Brain pericyte (primary cell): ENCODE measurements at regions not wholly inside any gene's neighbourhood (a gene's known extent, or its start where the extent isn't known, plus 50 kb on each side); places are given as distances from the start of the nearest gene placed in this dataset.
"Not testable (repeated sequence)": the region's sequence is repeated elsewhere in the genome, so short reads cannot be mapped to it uniquely, and the experiment has no call there.

Experiments
- DNase-seq: peaks from one replicate; pipeline ENCODE4 v3.0.0-alpha.2; 2012; ENCODE audit warnings: low read depth, low spot score

GRCh38 chr5:87786471-87786870 lies 373.7 kb upstream of the CCNH start:
- DNase-seq = no peak

- DNase-seq = no peak
Measured at GRCh38 chr5:87785554-87786335, 373.0 kb upstream of the CCNH start.

DNA sequence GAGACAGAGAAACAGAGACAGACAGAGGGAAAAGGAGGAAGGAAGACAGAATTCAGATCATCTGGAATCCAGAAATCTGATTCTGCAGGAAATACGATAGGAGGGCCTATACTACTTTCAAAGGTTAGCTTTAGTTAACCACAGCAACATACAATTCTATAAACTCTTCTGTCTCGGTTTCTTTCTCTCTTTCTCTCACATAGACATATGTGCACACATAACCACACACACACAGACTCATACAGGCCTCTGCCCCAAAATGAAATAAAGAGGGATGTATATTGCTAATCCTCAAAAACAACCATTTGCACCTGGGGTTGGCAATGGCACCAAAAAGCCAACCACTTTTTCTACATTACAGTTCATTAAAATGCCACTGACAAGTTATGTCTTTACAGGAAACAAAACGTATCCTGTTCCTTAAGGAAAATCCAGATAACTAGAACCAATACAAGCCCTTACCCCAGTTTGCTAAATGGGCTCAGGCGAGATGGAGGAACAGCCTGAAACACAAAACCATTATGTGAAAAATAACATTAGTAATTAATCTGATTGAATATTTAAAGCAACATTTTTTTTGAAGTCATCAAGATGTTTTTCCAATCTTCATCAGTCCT lies 372.3 kb upstream of the CCNH start:
- no peak for DNase-seq

- DNase-seq = no peak
Measured at GRCh38 chr5:87784311-87784710, 371.6 kb upstream of the CCNH start.

GRCh38 chr5:87782916-87783315 lies 370.2 kb upstream of the CCNH start:
- DNase-seq = no peak

DNA sequence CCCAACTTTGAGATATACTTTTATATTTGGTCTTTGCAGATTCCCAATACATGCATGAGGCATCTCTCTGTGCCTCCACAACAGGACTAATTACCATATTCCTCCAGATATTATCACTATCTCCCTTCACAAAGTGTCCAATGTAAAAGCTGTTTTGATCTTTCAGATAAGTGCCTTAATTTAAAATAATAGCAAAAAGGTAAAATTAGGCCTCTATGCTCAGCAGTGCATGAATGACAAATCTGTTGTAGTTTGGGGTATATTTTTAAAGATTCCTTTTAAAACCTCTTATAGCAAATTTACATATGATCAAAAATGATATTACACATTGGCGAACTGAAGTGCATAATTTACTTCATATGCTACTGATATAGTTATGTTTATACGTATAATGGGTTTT lies 369.2 kb upstream of the CCNH start:
- no peak for DNase-seq

- DNase-seq = peak; percentile 57
Measured at GRCh38 chr5:87780831-87781760, 368.4 kb upstream of the CCNH start.

DNA sequence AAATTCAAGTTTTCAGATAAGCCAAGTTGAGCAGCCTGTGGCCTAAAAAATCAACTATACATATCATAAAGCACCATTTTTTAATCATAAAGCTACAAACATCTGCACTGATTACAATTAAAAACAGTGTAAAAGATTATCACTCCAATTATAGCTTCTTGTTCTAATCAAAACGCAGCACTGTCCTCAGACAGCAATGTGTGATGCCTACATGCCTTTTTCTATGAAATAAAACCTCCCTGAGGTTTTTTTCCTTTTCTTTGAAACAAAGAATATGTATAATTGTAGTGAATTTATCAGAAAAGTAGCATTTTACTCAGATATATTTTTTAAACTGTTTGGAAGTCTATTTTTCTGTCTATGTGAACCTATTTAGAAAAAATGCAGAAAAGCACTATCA lies 366.1 kb upstream of the CCNH start:
- DNase-seq = no peak

DNA sequence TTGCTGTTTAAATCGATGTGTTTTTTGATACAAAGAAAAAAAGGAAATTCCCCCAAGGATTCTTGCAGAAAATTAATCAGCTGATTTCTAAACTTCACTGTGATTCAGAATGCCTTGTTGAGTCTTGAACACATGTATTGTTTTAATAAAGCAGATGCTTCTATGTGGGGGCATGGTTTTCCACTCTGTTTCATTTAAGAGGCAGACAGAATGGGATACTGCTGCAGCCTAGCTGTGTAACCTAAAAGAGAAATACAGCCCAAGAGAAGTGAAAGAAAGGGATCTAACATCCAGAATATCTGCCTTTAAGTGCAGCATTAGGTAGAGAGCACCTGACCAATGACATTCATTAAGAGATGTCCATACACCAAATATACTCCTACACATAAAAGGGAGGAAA lies 365.1 kb upstream of the CCNH start:
- DNase-seq = no peak

DNA sequence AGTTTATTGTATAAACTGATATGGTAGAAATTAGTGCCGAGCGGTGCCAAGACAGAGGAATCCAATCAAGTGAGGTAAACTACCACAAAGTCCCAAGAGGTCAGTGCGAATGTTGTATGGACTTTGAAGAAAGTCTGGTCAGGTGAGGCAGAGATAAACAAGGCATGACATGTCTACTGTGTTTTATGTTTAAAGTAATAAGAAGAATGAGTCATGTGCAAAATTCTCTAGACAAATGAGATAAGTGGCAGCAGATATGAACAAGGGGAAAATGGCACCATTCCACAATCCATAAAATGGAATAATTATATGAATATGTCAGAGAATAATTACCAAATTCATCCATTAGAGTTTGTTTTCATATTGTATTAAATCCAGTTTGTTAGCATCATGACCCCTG lies 364.1 kb upstream of the CCNH start:
- DNase-seq = no peak

DNA sequence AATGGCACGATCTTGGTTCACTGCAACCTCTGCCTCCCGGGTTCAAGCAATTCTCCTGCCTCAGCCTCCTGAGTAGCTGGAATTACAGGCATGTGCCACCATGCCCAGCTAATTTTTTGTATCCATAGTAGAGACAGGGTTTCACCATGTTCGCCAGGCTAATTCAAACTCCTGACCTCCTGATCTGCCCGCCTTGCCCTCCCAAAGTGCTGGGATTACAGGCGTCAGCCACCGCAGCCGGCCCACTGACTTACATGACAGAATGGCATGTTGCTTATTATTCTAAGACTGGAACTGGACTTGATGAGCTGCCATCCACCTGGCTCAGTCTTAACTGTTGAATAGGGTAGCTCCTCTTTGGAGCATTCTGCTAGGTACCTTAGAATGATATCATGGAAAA lies 363.6 kb upstream of the CCNH start:
- not testable (repeated sequence) for DNase-seq

- DNase-seq = no peak
Measured at GRCh38 chr5:87775228-87775627, 362.5 kb upstream of the CCNH start.

- DNase-seq = no peak
Measured at GRCh38 chr5:87774804-87775203, 362.1 kb upstream of the CCNH start.

GRCh38 chr5:87770601-87771121 lies 357.9 kb upstream of the CCNH start:
- DNase-seq = no peak

- DNase-seq = no peak
Measured at GRCh38 chr5:87770016-87770570, 357.4 kb upstream of the CCNH start.

DNA sequence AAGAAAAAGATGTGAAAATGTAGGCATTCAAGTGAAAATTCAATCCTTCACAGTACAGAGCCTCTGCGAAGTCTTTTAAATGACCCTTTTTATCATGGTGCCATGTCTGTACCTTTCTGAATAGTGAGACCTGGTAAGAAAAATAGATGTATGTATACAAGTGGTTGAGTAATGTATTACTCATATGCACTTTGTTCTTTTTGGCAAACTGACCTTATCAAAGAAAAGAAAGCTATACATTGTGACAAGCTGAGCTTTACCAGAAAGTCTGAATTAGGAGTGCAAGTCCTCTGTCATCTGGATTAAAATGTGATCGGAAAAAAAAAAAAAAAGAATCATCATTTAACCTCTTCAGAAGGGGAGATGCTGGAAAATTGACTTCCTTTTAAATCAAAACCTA lies 356.4 kb upstream of the CCNH start:
- DNase-seq = no peak

- no peak for DNase-seq
Measured at GRCh38 chr5:87768190-87768589, 355.5 kb upstream of the CCNH start.

GRCh38 chr5:87765009-87765408 lies 352.3 kb upstream of the CCNH start:
- DNase-seq = no peak

- DNase-seq = no peak
Measured at GRCh38 chr5:87762631-87763030, 349.9 kb upstream of the CCNH start.

DNA sequence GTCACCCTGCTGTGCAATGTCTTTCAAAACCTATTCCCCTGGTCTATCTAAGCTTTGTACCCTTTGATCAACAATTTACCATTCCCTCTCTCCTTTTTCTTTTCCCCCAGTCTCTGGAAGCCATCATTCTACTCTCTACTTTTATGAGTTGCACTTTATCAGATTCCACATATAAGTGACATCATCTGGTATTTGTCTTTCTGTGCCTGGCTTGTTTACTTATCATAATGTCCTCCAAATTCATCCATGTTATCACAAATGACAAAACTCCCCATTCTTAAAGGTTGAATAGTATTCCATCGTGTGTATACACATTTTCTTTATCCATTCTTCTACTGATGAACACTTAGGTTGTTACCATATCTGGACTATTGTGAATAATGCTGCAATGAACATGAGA lies 344.2 kb upstream of the CCNH start:
- no peak for DNase-seq

DNA sequence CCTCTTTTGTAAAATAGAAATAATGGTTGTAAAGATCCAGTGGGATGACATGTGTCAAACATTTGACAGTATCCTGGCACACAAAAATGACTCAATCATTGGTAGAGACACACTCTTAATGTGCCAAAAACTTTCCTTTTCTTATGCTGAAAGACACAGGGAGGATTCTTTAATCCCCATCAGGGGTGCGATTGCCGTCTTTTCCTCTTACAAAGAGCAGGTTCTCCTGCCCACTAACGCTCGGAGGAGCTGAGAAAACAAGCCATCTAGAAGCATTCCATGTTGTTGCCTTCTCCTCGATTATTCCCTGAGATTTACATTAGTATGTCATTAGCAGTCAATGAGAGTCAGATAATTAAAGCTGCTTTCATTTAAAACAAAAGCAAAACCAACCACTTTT lies 342.6 kb upstream of the CCNH start:
- DNase-seq = no peak
